Esophagus squamous epithelium (tissue), 5 donors: ENCODE measurements at regions not wholly inside any gene's neighbourhood (a gene's known extent, or its start where the extent isn't known, plus 50 kb on each side); places are given as distances from the start of the nearest gene placed in this dataset.
"Not testable (repeated sequence)": the region's sequence is repeated elsewhere in the genome, so short reads cannot be mapped to it uniquely, and the experiment has no call there.

Source experiments
- DNase-seq: peaks from one replicate; lab custom pipeline; 2025; lab: John Stamatoyannopoulos, UW
- H3K27ac ChIP-seq, 4 donors: fragments of 200-600 bp; sonication (generic); one replicate each; pipeline ENCODE4 v1.5.1; 2016 to 2019; ENCODE audit warnings: mild to moderate bottlenecking in 1 of 4
- H3K27me3 ChIP-seq, 4 donors: fragments of 200-600 bp; sonication (generic); 1 replicate in 3 of 4; 2 replicates in 1 of 4; pipeline versions ENCODE4 v1.5.1 to v1.6.0; 2017 to 2021; ENCODE audit warnings: antibody characterized with exemption in 1 of 4
- H3K36me3 ChIP-seq, 3 donors: fragments of 200-600 bp; sonication (generic); one replicate each; pipeline ENCODE4 v1.5.1; 2016 to 2019
- H3K4me1 ChIP-seq, 3 donors: fragments of 200-600 bp; sonication (generic); one replicate each; pipeline ENCODE4 v1.5.1; 2017 to 2019
- H3K4me3 ChIP-seq, 4 donors: fragments of 200-600 bp; sonication (generic); 1 replicate in 3 of 4; 2 replicates in 1 of 4; pipeline ENCODE4 v1.5.1; 2016 to 2019; ENCODE audit warnings: mild to moderate bottlenecking in 2 of 4, moderate library complexity in 1 of 4
- H3K9me3 ChIP-seq, 3 donors: fragments of 200-600 bp; sonication (generic); one replicate each; pipeline ENCODE4 v1.5.1; 2016 to 2019
- POLR2A ChIP-seq, 4 donors: fragments of 450-650 bp; IDR thresholded peaks; one replicate each; pipeline ENCODE4 v1.6.1; 2017; ENCODE audit warnings: antibody characterized with exemption in 4 of 4, mild to moderate bottlenecking in 4 of 4, moderate library complexity in 3 of 4
- WGBS, 2 donors: methylation state at CpG; one replicate each; pipeline ENCODE4 v1.1.5; 2018; 5-methylcytosine and 5-hydroxymethylcytosine counted together
- intact Hi-C: fragments of 100-400 bp; cut with DNase I; formaldehyde crosslinking; loops from one replicate; pipeline ENCODE4 v1.15.0; 2022
- TF ChIP-seq, protein P1 (sequence below), 6 experiments: fragments of 450-650 bp in 4 of 6; fragments of 200-600 bp in 2 of 6; sonication (generic) in 2 of 6; IDR thresholded peaks; one replicate each; pipeline ENCODE4 v1.5.1; 2016 to 2019; ENCODE audit warnings: antibody characterized with exemption in 6 of 6, mild to moderate bottlenecking in 4 of 6, moderate library complexity in 4 of 6
- donor health status: DM: yes; HTN: yes; CAD: no.

GRCh38 chr6:105859457-105859856 is 226.7 kb upstream of the PRDM1 start:
- no peak overlapping the region for H3K4me3 ChIP-seq
- H3K27ac ChIP-seq, result no peak overlapping the region
- H3K9me3 ChIP-seq, result no peaks in the 10 kb centered on the region
- no peaks in the 10 kb centered on the region for H3K36me3 ChIP-seq
- TF ChIP-seq POLR2A (IDR thresholded peaks at IDR 0.05), result no peak
- TF ChIP-seq, protein P1, sequence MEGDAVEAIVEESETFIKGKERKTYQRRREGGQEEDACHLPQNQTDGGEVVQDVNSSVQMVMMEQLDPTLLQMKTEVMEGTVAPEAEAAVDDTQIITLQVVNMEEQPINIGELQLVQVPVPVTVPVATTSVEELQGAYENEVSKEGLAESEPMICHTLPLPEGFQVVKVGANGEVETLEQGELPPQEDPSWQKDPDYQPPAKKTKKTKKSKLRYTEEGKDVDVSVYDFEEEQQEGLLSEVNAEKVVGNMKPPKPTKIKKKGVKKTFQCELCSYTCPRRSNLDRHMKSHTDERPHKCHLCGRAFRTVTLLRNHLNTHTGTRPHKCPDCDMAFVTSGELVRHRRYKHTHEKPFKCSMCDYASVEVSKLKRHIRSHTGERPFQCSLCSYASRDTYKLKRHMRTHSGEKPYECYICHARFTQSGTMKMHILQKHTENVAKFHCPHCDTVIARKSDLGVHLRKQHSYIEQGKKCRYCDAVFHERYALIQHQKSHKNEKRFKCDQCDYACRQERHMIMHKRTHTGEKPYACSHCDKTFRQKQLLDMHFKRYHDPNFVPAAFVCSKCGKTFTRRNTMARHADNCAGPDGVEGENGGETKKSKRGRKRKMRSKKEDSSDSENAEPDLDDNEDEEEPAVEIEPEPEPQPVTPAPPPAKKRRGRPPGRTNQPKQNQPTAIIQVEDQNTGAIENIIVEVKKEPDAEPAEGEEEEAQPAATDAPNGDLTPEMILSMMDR (IDR thresholded peaks at IDR 0.05), result no peak
- no peaks in the 10 kb centered on the region for H3K4me1 ChIP-seq
- intact Hi-C loops, result no loop called here
- DNase-seq, result no peak
- no peaks in the 10 kb centered on the region for H3K27me3 ChIP-seq
- 94 to 100% methylated on average over 1 of the region's 1 CpG for WGBS, 2 donors

- WGBS, 2 donors, result 83 to 96% methylated on average over 3 of the region's 3 CpGs
- intact Hi-C loops, H3K27ac ChIP-seq, H3K9me3 ChIP-seq, H3K36me3 ChIP-seq, H3K4me3 ChIP-seq, H3K27me3 ChIP-seq, H3K4me1 ChIP-seq, DNase-seq: not testable (repeated sequence)
These were observed 227.5 kb upstream of the PRDM1 start for GRCh38 chr6:105858639-105859038.

- Histone ChIP-seq H3K27me3 (no peaks in the 10 kb centered on the region), H3K4me3 (no peak overlapping the region), H3K36me3 (no peaks in the 10 kb centered on the region), H3K4me1 (peaks cover 0 to 3% (median 0%) of the 10 kb centered on the region in 3 donors), H3K27ac (no peak overlapping the region), H3K9me3 (no peaks in the 10 kb centered on the region)
- WGBS, 2 donors, result 91 to 94% methylated on average over 6 to 7 of the region's 7 CpGs
- intact Hi-C loops, result no loop called here
- DNase-seq, result no peak
- TF ChIP-seq, protein P1 (IDR thresholded peaks at IDR 0.05), result no peak
- no peak for TF ChIP-seq POLR2A (IDR thresholded peaks at IDR 0.05)
These were observed 230.7 kb upstream of the PRDM1 start for GRCh38 chr6:105855433-105855832.

DNA sequence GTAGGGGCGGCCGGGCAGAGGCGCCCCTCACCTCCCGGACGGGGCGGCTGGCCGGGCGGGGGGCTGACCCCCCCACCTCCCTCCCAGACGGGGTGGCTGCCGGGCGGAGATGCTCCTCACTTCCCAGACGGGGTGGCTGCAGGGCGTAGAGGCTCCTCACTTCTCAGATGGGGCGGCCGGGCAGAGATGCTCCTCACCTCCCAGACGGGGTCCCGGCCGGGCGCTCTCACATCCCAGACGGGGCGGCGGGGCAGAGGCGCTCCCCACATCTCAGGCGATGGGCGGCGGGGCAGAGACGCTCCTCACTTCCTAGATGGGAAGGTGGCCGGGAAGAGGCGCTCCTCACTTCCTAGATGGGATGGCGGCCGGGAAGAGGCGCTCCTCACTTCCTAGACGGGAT is 232.2 kb upstream of the PRDM1 start:
- DNase-seq, H3K9me3 ChIP-seq, H3K27me3 ChIP-seq, H3K27ac ChIP-seq, H3K4me3 ChIP-seq, intact Hi-C loops, H3K4me1 ChIP-seq, H3K36me3 ChIP-seq: not testable (repeated sequence)
- no CpG with 5 or more reads among the region's 33 CpGs for WGBS, 2 donors

DNA sequence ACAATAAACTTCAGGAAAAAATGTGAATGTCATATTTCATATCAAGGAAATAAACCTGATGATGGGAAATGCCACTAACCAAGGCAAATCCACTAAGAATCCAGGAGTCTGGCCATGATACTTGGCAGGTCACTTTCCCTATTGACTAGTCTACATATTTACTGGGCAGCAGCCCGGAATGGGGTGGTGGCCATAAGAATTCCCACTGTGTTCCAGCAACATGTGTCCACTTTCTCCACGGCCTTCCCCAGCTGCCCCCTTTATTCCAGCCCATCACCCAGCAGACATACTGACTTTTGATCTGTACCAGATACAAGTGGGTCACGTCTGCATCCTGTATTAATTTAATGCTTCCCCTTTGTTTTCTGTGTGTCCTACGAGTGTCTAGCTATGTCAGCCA is 234.5 kb upstream of the PRDM1 start:
- no peak for DNase-seq
- no peak overlapping the region for H3K27ac ChIP-seq
- no peaks in the 10 kb centered on the region for H3K36me3 ChIP-seq
- H3K4me1 ChIP-seq, result peaks cover 0 to 10% (median 4%) of the 10 kb centered on the region in 3 donors
- 76 to 90% methylated on average over 4 of the region's 4 CpGs for WGBS, 2 donors
- H3K27me3 ChIP-seq, result no peaks in the 10 kb centered on the region
- no peak overlapping the region for H3K4me3 ChIP-seq
- no peaks in the 10 kb centered on the region for H3K9me3 ChIP-seq
- TF ChIP-seq POLR2A (IDR thresholded peaks at IDR 0.05), result no peak
- intact Hi-C loops, result no loop called here

DNA sequence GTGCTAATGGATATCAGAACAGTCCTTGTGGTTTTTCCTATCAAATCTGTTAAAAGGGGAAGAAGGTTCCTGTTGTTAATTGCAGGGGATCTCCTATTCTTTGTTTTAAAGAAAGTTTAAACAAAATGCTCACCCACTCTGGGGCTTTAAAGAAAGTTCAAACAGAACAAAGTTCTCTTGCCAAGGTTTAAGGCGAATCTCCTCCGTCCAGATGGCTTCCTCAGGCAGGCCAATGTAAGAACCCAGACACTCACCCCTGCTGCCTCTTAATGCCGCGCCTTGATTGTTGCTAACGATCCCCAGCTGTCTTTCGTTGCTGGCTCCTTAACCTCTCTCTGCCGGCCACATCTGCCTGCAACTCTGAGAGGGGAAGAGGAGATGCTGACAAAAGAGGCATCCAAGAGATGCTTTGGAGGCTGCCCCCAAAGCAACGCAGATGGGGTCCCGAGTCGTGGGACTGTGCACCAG is 235.0 kb upstream of the PRDM1 start:
- DNase-seq, result no peak
- 57 to 68% methylated on average over 7 to 10 of the region's 10 CpGs for WGBS, 2 donors
- Histone ChIP-seq H3K27ac (peak overlapping the region in 1 of 4 donors; percentile 11), H3K4me1 (peaks cover 0 to 10% (median 4%) of the 10 kb centered on the region in 3 donors), H3K27me3 (no peaks in the 10 kb centered on the region), H3K4me3 (no peak overlapping the region), H3K9me3 (no peaks in the 10 kb centered on the region), H3K36me3 (no peaks in the 10 kb centered on the region)
- intact Hi-C loops, result no loop called here
- TF ChIP-seq, protein P1 (IDR thresholded peaks at IDR 0.05), result no peak
- no peak for TF ChIP-seq POLR2A (IDR thresholded peaks at IDR 0.05)
